ENCODE measurements at regions not wholly inside any gene's neighbourhood (a gene's known extent, or its start where the extent isn't known, plus 50 kb on each side); places are given as distances from the start of the nearest gene placed in this dataset.

- TF ChIP-seq POLR2A (IDR thresholded peaks at IDR 0.05; ENCODE audit: low read depth, low read length) (no peak), SPI1 (IDR thresholded peaks at IDR 0.05; ENCODE audit: low read depth, low read length) (no peak), POU2F2 (IDR thresholded peaks at IDR 0.05; ENCODE audit: low read depth, low read length) (no peak)
- no peak for DNase-seq (ENCODE audit: insufficient read length, low spot score)
- peak; percentile 20 for FAIRE-seq
Observed at GRCh38 chr1:24992124-24992760, 62.2 kb upstream of the RUNX3 start.

- DNase-seq (ENCODE audit: insufficient read length, low spot score) (no peak), FAIRE-seq (no peak)
- TF ChIP-seq POLR2AphosphoS5 (IDR thresholded peaks at IDR 0.05; ENCODE audit: low read depth, low read length) (no peak), SPI1 (IDR thresholded peaks at IDR 0.05; ENCODE audit: low read depth, low read length) (0 out of 2 replicates have a peak, but pooled peaks have one; percentile 10), POLR2A (IDR thresholded peaks at IDR 0.05; ENCODE audit: low read depth, low read length) (no peak)
Observed at GRCh38 chr1:24991697-24992096, 61.6 kb upstream of the RUNX3 start.

- TF ChIP-seq POLR2AphosphoS5 (IDR thresholded peaks at IDR 0.05; ENCODE audit: low read depth, low read length), result no peak
- no peak for TF ChIP-seq PAX5 (IDR thresholded peaks at IDR 0.05; ENCODE audit: insufficient read depth, low read length, severe bottlenecking)
- TF ChIP-seq POU2F2 (IDR thresholded peaks at IDR 0.05; ENCODE audit: low read depth, low read length), result no peak
- no peak for TF ChIP-seq TAF1 (IDR thresholded peaks at IDR 0.05; ENCODE audit: low read depth, low read length)
- no peak for TF ChIP-seq POLR2A (IDR thresholded peaks at IDR 0.05; ENCODE audit: low read depth, low read length)
- no peak for TF ChIP-seq SPI1 (IDR thresholded peaks at IDR 0.05; ENCODE audit: low read depth, low read length)
- no peak for DNase-seq (ENCODE audit: insufficient read length, low spot score)
- FAIRE-seq, result no peak
Observed at GRCh38 chr1:24990779-24991641, 60.9 kb upstream of the RUNX3 start.

- TF ChIP-seq TAF1 (IDR thresholded peaks at IDR 0.05; ENCODE audit: low read depth, low read length) (no peak), POU2F2 (IDR thresholded peaks at IDR 0.05; ENCODE audit: low read depth, low read length) (no peak), SPI1 (IDR thresholded peaks at IDR 0.05; ENCODE audit: low read depth, low read length) (no peak), PAX5 (IDR thresholded peaks at IDR 0.05; ENCODE audit: insufficient read depth, low read length, severe bottlenecking) (no peak), POLR2A (IDR thresholded peaks at IDR 0.05; ENCODE audit: low read depth, low read length) (no peak), POLR2AphosphoS5 (IDR thresholded peaks at IDR 0.05; ENCODE audit: low read depth, low read length) (no peak)
- DNase-seq (ENCODE audit: insufficient read length, low spot score) (no peak), FAIRE-seq (no peak)
Observed at GRCh38 chr1:24990136-24990535, 60.1 kb upstream of the RUNX3 start.

- TF ChIP-seq POLR2A (IDR thresholded peaks at IDR 0.05; ENCODE audit: low read depth, low read length) (no peak), TAF1 (IDR thresholded peaks at IDR 0.05; ENCODE audit: low read depth, low read length) (no peak), PAX5 (IDR thresholded peaks at IDR 0.05; ENCODE audit: insufficient read depth, low read length, severe bottlenecking) (no peak), POLR2AphosphoS5 (IDR thresholded peaks at IDR 0.05; ENCODE audit: low read depth, low read length) (no peak), SPI1 (IDR thresholded peaks at IDR 0.05; ENCODE audit: low read depth, low read length) (no peak), POU2F2 (IDR thresholded peaks at IDR 0.05; ENCODE audit: low read depth, low read length) (no peak)
- no peak for FAIRE-seq
- no peak for DNase-seq (ENCODE audit: insufficient read length, low spot score)
Observed at GRCh38 chr1:24989082-24989481, 59.0 kb upstream of the RUNX3 start.

- TF ChIP-seq SPI1 (IDR thresholded peaks at IDR 0.05; ENCODE audit: low read depth, low read length), result no peak
- no peak for TF ChIP-seq PAX5 (IDR thresholded peaks at IDR 0.05; ENCODE audit: insufficient read depth, low read length, severe bottlenecking)
- TF ChIP-seq POU2F2 (IDR thresholded peaks at IDR 0.05; ENCODE audit: low read depth, low read length), result no peak
- no peak for TF ChIP-seq TAF1 (IDR thresholded peaks at IDR 0.05; ENCODE audit: low read depth, low read length)
- TF ChIP-seq POLR2AphosphoS5 (IDR thresholded peaks at IDR 0.05; ENCODE audit: low read depth, low read length), result no peak
- no peak for TF ChIP-seq POLR2A (IDR thresholded peaks at IDR 0.05; ENCODE audit: low read depth, low read length)
- DNase-seq (ENCODE audit: insufficient read length, low spot score) (no peak), FAIRE-seq (no peak)
Observed at GRCh38 chr1:24988558-24988912, 58.5 kb upstream of the RUNX3 start.

GRCh38 chr1:24987875-24988557 is 57.9 kb upstream of the RUNX3 start:
- no peak for DNase-seq (ENCODE audit: insufficient read length, low spot score)
- FAIRE-seq, result peak; percentile 91
- TF ChIP-seq SPI1 (IDR thresholded peaks at IDR 0.05; ENCODE audit: low read depth, low read length) (0 out of 2 replicates have a peak, but pooled peaks have one; percentile 25), POLR2AphosphoS5 (IDR thresholded peaks at IDR 0.05; ENCODE audit: low read depth, low read length) (no peak)

GRCh38 chr1:24987424-24987823 is 57.3 kb upstream of the RUNX3 start:
- no peak for DNase-seq (ENCODE audit: insufficient read length, low spot score)
- FAIRE-seq, result peak; percentile 76
- TF ChIP-seq POLR2A (IDR thresholded peaks at IDR 0.05; ENCODE audit: low read depth, low read length) (no peak), POU2F2 (IDR thresholded peaks at IDR 0.05; ENCODE audit: low read depth, low read length) (no peak), POLR2AphosphoS5 (IDR thresholded peaks at IDR 0.05; ENCODE audit: low read depth, low read length) (no peak), TAF1 (IDR thresholded peaks at IDR 0.05; ENCODE audit: low read depth, low read length) (no peak), PAX5 (IDR thresholded peaks at IDR 0.05; ENCODE audit: insufficient read depth, low read length, severe bottlenecking) (no peak), SPI1 (IDR thresholded peaks at IDR 0.05; ENCODE audit: low read depth, low read length) (no peak)

GRCh38 chr1:24986372-24986965 is 56.4 kb upstream of the RUNX3 start:
- no peak for DNase-seq (ENCODE audit: insufficient read length, low spot score)
- FAIRE-seq, result no peak
- TF ChIP-seq POLR2AphosphoS5 (IDR thresholded peaks at IDR 0.05; ENCODE audit: low read depth, low read length) (no peak), PAX5 (IDR thresholded peaks at IDR 0.05; ENCODE audit: insufficient read depth, low read length, severe bottlenecking) (no peak), POU2F2 (IDR thresholded peaks at IDR 0.05; ENCODE audit: low read depth, low read length) (no peak), SPI1 (IDR thresholded peaks at IDR 0.05; ENCODE audit: low read depth, low read length) (no peak), TAF1 (IDR thresholded peaks at IDR 0.05; ENCODE audit: low read depth, low read length) (no peak), POLR2A (IDR thresholded peaks at IDR 0.05; ENCODE audit: low read depth, low read length) (no peak)
